HCT116 (cell line): ENCODE measurements at regions not wholly inside any gene's neighbourhood (a gene's known extent, or its start where the extent isn't known, plus 50 kb on each side); places are given as distances from the start of the nearest gene placed in this dataset.

Experiments
- CBX3 ChIP-seq: IDR thresholded peaks from 2 replicates; pipeline ENCODE4 v1.6.1; 2012; ENCODE audit warnings: low read depth
- EZH2 ChIP-seq: fragments of 200-600 bp; sonication (generic); IDR thresholded peaks from 2 replicates; pipeline ENCODE4 v1.6.1; 2017; ENCODE audit warnings: antibody characterized with exemption, mixed run types
- POLR2A ChIP-seq: IDR thresholded peaks from 2 replicates; pipeline ENCODE4 v1.7.0; 2011; ENCODE audit warnings: borderline replicate concordance; ENCODE audit not compliant: insufficient read depth, insufficient read length; ENCODE audit errors: extremely low read depth
- RAD21 ChIP-seq: IDR thresholded peaks from 2 replicates; pipeline ENCODE4 v1.6.1; 2012; ENCODE audit warnings: low read depth, mild to moderate bottlenecking
- SIN3A ChIP-seq: IDR thresholded peaks from 2 replicates; pipeline ENCODE4 v1.6.1; 2012; ENCODE audit warnings: low read depth
- SP1 ChIP-seq: IDR thresholded peaks from 2 replicates; pipeline ENCODE4 v1.6.1; 2012; ENCODE audit warnings: low read depth
- ZNF274 ChIP-seq: fragments of 200-500 bp; sonication (Bioruptor generic); IDR thresholded peaks from 2 replicates; pipeline ENCODE4 v1.6.1; 2014; ENCODE audit warnings: mild to moderate bottlenecking, low read depth, low read length, inconsistent platforms
- TF ChIP-seq, protein P1 (sequence below), 3 experiments: fragments of 200-600 bp in 1 of 3; sonication (generic) in 1 of 3; IDR thresholded peaks in 2 of 3; conservative IDR thresholded peaks in 1 of 3; 2 replicates each; pipeline ENCODE4 v1.5.1; 2012 to 2017; ENCODE audit warnings: low read depth in 2 of 3, low read length in 2 of 3, antibody characterized with exemption in 1 of 3, borderline replicate concordance in 1 of 3, control low read depth in 1 of 3, mild to moderate bottlenecking in 1 of 3, mixed read lengths in 1 of 3, mixed run types in 1 of 3, moderate library complexity in 1 of 3; ENCODE audit not compliant: insufficient read depth in 1 of 3

DNA sequence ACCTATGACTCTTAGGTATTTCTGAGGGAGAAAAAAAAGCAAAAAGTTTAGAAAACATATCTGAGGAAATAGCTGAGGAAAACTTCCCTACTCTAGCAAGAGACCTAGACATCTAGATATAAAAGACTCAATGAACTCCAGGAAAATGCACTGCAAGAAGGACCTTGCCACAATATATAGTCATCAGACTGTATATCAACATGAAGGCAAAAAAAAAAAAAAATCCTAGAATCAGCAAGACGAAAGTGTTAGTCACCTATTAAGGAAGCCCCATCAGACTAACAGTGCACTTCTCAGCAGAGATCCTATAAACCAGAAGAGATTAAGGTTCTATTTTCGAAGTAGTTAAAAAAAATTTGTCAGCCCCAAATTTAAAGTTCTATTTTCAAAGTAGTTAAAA is 166.2 kb downstream of the TMEM38B start:
- TF ChIP-seq, protein P1, sequence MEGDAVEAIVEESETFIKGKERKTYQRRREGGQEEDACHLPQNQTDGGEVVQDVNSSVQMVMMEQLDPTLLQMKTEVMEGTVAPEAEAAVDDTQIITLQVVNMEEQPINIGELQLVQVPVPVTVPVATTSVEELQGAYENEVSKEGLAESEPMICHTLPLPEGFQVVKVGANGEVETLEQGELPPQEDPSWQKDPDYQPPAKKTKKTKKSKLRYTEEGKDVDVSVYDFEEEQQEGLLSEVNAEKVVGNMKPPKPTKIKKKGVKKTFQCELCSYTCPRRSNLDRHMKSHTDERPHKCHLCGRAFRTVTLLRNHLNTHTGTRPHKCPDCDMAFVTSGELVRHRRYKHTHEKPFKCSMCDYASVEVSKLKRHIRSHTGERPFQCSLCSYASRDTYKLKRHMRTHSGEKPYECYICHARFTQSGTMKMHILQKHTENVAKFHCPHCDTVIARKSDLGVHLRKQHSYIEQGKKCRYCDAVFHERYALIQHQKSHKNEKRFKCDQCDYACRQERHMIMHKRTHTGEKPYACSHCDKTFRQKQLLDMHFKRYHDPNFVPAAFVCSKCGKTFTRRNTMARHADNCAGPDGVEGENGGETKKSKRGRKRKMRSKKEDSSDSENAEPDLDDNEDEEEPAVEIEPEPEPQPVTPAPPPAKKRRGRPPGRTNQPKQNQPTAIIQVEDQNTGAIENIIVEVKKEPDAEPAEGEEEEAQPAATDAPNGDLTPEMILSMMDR (IDR thresholded peaks at IDR 0.05 in 2 of 3, conservative IDR thresholded peaks at IDR 0.05 in 1 of 3; ENCODE audit: borderline replicate concordance in 1 of 3, insufficient read depth in 1 of 3, low read depth in 2 of 3, low read length in 2 of 3) = no peak
- TF ChIP-seq CBX3 (no peak), POLR2A (no peak), RAD21 (no peak), ZNF274 (no peak), SIN3A (no peak), SP1 (no peak), EZH2 (no peak)
